GM18858 (cell line): ENCODE measurements at regions not wholly inside any gene's neighbourhood (a gene's known extent, or its start where the extent isn't known, plus 50 kb on each side); places are given as distances from the start of the nearest gene placed in this dataset.

Source experiments
- ATAC-seq: cut with Tn5 transposase; IDR thresholded peaks from one replicate; pipeline ENCODE4 v1.9.1; 2021; ENCODE audit not compliant: unreplicated experiment

DNA sequence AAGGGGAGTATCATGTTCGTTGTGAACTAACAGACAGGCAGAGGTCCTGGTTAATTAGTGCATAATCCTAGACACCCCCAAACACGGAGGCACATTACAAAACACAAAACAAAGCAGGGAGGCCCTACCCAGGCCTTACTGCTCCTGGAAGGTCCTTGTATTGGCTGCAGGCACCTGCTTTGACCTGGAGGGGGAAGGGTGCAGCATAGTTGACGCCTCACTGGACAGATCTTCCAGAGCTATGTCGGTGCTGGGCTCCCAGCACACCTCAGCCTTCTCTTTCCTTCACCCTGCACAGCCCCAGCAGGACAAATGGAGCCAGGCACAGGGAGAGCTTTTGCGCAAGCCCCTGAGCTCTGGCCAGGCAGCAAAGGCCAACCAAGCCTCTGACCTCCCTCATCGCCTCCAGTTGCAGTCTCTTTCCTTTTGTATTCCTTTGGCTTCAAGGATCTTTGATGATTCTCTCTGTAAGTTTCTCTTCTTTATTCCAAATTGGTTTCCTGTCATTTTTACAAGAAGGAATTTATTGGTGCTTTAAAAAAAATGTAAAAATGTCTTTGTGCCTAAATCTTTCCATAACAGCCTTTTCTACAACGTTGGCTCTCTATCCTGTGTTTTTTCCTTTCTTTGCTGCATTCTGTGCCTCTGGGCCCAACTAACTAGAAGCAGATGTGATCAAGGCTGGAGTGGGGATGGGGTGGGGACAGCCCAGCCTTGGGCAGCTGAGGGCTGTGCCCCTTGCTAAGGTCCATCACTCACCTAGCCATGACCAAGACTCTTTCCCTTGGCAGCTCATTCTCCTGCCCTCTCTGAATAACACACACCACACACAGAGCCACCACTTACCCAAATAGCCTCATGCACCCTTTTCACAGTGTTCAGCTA is 317.1 kb upstream of the NPVF start:
- no peak for ATAC-seq

DNA sequence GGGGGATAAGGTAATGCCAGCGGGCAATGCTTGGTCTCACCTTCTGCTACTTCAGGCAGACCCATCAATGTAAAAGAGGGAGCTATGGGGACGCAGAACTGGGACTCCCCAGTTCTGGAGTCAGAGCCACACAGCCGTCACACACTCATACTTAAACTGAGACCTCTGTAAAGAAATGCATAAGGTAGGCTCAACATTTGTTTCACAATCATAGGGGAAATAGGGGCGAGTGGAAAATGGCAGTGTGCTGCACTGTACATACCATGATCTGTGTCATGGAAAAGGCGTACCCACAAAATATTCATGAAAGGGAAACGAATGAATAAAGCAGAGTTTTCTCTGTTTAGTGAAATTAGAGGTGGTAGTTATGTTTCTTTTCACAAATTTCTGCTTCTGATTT is 318.0 kb upstream of the NPVF start:
- no peak for ATAC-seq

DNA sequence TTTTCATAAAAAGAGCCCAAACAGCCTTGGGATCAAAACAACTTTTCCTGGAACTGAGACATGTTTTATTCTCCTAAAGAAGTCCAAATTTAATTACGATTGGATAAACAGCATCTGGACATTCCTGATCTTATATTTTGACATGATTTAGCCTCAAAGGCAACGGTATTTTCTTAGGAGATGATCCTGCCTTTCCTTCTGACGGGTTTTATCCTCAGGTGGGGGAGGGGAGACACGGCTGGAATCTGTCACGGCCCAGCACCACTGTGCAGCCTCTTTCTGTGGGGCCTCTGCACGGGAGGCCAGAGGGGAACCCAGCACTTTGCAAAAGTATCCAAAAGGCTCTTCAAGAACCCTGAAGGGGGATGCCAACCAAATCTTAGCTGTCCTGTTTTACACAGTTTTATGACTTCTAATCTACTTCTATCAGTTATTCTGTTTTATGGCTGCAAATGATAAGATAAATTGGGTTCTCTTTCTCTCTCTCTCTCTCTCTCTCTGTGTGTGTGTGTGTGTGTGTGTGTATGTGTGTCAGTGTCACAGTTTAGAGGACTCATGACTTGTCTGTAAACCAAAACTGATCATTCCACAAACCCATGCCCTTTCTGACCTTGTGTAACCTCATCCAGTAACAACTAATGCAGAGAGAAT is 321.1 kb upstream of the NPVF start:
- no peak for ATAC-seq

DNA sequence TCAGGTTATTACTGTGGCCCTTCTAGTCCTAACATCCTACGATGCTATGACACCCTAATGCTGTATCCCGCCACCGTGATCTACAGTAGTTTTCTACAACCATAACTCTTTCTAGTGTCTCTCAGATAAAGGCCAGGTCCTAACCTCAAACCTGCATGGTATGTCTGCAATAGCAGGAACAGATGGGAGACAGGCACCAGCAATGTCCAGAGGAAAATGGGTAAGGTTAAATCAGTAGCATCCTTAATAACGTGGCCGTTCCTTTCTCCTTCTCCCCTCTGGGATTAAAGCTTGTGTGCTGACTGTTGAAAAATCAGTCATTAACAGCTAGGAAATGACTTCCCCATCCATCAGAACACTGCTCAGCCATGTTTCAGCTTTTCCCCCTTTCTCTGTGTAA is 321.9 kb upstream of the NPVF start:
- ATAC-seq, result no peak

DNA sequence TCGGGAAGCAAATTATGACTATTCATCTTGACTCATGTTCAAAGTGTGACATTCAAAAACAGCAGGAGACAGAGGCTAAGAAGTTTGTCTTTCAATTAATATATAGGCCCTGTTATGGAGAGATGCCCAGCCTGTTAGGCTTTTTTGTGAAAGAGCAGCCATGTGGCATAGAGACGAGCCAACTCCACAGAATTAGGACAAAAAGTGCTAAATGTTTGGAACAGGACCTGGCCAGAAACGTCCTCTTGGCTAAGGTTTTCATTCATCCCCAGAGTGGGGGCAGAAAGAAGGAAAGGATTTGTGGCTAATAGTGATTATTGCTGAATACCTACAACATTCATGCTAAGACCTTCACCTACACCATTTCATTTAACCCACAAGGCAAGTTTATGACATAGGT is 324.7 kb upstream of the NPVF start:
- no peak for ATAC-seq

DNA sequence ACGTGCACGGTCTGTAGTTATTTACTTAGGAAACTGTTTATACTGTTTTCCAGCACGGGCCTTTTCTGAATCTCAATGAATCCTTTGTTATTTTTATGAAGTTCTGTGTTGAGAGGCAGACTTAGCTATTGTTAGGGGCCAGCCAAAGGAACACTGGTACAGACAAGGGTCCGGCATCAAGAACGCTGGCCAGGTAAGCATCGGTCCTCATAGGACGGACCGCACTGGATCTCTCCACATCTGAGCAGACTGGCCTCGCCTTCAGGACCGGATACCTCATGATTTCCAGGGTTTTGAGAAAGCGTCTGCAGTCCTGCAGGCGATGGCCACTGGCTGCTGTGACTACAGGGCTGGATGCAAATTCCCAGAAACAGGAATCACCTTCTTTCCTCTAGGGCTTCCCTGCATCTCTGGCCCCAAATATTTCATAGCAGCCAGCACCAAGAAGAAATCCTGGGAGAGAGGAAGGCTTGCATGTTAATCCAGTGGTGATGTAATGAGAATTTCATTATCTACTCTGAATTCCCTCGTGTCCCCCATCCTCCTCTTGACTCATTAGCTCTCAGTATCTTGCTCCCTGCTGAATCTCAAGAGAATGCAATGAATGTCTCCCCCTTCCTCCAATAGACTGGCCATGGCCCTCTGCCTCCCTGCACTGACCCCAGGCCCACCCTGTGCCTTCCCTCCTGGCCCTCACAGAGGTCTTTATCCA is 325.4 kb upstream of the NPVF start:
- no peak for ATAC-seq

DNA sequence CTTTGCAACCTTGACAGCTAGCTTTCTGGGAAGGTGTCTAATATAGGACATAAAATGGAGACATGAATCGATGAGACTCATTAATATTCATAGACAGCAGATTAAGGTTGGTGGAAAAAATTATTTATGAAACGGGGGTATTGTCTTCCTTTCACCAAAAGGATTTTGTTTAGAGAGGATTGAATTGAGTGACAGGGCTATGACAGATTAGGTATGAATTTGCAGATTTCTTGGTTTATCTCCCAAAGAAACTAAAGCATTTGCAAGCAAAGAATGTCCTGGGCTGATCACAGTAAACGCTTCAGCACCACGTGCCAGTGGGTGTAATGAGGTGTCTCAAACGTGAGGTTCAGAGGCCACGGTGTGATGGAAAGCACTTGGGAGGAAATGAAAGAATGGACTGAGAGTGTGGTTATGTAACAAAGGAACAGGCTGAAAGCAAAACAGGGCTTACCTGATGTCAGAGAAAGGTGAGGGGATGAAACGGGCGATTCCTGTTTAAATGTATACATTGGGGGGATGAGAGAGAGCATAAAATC is 329.2 kb upstream of the NPVF start:
- ATAC-seq, result no peak

DNA sequence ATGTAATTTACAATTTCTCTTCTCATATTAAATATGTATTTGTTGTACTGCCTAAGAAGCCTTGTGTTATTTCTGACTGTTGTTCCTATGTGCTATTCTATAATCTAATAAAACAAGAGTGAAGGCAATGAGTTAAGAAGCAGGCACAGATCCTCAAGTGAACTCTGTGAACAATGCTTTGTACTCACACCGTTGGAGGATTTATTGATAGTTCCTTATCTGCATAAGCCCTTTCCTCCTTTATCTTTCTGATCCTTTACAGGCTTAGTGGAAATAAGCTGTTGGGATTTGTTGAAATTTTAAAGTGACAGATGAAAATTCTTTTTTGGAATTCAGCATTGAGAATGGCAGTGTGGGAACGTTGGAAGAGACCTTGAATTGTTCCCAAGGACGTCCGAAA is 329.6 kb upstream of the NPVF start:
- ATAC-seq, result no peak

DNA sequence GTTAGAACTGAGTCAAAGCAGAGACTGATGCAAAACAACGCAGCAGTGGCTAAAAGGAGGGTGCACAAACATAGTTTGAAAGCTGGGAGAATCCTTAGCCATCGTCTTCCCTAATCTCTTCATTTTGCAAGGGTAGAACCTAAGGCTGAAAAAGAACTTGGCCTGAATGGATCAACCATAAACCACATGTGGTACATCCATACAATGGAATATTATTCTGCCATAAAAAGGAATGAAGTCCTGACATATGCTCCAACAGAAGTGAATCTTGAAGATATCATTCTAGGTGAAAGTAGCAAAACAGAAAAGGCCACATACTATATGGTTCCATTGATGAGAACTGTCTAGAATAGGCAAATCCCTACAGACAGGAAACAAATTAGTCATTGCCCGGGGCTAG is 330.3 kb upstream of the NPVF start:
- ATAC-seq, result no peak

DNA sequence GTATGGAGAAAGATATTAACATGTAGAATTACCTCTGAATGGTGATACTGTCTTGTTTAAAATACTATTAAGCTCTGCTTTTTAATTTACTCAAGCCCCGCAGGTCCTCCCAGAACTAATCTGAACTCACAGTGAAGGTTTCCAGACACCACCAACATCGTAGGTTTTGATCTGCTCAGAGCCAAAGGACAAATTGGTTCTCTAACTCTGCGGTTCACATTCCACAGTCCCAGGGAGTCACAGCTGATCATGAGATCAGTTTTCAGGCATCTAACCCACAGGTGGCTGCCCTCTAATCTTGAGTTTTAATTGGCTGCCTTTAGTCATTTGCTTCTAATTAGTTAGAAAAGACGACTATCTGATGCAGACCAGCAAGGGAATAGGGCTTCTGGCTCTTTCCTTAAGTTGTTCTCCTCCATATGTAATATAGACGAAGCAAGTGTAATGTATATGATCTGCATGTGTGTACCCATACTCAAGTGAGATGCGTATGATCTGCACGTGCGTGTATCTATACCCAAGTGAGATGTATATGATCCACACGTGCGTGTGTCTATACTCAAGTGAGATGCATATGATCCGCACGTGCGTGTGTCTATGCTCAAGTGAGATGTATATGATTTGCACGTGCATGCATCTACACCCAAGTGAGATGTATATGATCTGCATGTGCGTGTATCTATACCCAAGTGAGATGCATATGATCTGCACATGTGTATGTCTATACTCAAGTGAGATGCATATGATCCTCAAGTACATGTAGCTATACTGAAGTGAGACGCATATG is 331.5 kb upstream of the NPVF start:
- ATAC-seq, result no peak

DNA sequence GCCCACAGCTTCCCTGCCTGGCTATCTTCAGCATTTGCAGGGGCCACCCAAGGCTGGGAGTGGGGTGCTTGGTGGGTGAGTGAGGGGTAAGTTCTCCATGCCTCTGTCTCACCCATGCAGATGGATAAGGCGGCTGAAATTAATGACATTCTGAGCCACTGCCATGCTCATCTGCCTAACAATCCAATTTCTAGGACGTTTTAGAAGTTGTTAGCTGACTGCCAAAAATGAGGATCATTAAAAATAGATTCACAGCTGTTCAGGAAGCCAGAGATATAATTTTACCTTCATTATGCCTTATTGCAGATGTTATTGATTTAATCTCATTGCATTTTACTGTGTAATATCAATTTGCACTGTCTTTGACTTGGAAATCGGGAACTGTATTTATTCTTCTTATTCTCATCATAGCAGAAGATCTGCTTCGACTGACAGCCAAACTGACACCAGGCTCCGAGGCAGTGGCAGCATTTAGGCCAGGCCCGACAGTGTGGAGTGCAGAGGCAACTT is 334.4 kb upstream of the NPVF start:
- no peak for ATAC-seq

DNA sequence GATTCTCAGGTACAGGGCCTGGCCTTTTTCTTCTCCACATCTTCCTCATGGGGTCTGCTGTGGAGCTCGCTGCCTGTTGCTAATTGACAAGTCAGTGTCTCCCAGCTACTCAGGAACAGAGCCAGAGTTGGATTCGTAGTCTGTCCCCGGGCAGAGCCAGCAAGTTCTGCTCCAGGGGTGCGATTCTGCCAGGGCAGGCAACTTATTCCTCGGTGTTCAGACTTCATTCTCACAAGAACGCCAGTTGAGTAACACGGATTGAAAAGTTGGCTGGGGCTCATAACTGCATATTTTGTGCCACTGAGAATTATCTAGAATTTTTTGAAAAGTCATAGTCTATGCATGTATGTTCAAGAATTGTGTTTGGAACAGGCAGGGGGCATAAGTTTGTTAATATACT is 336.7 kb upstream of the NPVF start:
- ATAC-seq, result no peak

DNA sequence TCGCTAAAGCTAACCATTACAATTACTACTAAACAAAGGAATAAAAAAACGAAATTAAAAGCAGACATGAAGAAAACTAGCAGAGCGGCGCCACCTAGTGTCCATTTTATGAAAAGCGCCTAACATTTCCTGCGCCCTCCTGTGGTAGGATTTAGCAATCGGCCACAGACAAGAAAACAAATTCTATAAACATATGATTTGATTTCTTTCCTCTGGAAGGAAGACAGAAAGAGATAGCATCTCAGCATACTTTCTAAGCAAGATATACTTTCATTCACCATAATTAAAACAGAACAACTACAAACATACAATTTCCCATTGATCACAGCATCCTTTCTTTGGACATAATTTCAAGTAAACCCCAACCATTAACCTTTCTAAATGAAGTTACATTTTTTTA is 337.7 kb upstream of the NPVF start:
- ATAC-seq, result no peak

DNA sequence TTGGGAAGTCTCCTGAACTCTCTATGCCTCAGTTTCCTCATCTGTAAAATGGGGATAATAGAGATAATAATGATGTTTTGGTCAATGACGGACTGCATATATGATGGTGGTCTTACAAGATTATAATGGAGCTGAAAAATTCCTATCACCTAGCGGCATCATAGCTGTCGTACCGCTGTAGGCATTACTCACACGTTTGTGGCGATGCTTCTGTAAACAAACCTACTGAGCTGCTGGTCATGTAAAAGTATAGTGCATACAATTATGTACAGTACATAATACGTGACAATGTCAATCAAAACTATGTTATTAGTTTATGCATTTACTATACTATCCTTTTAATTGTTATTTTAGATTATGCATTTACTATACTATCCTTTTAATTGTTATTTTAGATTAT is 339.1 kb upstream of the NPVF start:
- no peak for ATAC-seq

DNA sequence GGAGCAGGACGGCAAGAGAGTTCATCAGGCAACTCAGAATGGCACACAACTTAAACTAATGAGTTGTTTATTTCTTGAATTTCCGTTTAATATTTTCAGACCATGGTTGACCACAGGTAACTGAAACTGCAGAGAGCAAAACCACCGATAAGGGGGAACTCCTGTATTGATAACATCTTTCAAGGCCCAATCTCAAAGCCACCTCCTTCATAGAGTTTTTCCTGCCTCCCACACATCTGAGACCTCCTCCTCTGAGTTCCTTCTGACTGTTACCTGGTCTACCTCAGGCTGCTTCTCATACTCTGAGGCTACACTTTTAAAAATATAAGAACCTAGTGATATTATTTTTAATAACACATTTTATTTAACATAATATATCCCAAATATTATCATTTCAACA is 341.5 kb upstream of the NPVF start:
- no peak for ATAC-seq

DNA sequence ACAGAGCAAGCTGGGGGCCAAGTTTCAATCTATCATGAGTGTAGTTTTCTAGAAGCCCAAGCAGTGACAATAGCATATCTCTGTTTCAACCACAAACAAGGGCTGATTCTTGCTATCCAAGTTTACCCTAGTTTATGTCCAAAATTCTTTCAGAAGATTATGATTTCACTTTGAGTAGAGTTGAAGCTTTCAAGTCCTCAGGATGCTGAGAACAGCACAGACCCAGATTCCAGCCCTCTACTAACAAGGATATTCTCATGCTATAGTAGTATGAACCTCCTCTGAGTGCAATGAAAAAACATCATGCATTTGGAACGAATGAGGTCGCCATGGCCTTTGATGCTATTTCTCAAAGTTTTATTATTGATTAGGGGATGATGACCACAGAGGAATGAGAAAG is 344.1 kb upstream of the NPVF start:
- ATAC-seq, result no peak

DNA sequence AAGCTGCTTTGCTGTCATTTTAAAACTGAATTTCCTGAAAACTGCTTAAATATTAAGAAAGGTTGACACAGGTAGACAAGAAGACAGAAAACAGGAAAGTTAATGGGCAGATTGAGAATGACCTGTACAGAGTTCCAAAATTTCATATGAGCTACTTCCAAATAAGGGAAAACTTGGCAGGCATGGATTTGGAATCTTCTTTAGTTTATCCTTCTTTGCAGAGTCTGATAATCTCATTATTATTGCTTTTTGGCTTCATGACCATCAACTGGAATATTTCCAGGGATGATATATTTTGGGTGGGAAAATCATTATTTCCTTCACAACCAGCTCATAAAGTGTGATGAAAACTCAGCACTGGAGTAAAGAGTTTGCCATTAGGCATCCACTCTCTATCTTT is 346.5 kb upstream of the NPVF start:
- no peak for ATAC-seq

DNA sequence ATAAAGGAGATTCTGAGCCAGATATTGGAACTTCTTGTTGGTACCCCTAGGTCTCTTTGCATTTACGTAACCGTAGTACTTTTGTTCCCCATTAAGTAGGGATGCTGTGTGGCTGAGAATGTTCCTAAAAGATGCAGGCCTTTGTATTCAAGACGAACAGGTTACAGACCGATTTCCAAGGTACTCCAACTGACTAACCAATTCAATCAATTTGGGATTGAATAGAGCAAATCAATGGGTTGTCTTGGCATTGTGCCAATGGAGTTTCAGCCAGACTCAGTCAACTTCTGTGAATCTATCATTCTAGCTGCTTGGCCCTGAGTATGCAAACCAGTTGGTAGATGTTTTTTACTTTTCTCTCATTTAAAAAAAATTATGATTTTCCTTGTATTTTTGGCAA is 347.3 kb upstream of the NPVF start:
- no peak for ATAC-seq

DNA sequence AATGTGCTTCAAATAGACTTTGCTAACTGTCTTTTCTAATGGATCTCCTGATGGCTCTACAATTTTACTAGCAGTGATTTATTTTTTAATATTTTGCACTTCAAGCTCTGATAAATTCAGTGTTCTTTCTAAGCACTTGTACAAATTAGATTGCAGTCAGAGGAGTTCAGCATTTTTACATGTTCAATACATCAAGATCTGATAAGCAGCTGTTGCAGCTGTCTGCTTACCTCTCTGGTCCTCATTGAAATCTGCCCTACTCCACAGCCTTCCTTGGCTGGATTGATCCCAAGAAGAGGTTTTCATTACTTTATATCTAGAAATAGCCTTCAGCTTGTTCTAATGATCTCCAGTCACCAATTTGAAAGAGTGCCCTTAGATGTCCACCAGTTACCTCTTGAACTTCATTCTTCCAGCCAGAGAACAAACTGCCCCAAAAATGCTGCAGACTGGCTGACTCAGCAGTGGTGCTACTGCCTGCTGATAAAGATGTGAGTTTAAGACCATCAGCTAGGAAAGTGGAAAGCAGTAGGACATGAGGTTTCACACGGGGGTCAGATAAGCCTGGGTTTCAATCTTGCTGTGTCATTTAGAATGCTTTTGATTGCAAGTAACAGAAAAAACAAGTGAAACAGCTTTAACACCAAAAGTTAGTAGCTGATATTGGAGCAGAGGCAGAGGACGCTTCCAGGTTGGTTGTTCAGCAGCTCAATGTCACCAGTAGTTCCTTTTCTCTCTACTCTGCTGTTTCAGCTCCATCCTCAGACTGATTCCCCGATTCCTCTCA is 350.9 kb upstream of the NPVF start:
- no peak for ATAC-seq

DNA sequence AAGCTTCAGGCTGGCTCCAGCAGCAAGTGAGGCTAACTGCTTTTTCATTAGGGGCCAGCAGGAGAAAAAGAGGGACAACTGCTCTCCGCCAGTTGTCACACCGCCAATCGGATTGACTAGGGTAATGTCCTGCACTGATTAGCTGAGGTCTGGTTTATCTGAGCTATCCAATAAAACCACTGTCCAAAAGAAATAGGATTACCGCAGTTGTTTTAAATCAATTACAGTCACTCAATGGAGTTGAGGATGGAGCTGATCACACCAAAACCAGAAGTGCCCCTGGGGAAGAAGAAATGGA is 351.4 kb upstream of the NPVF start:
- no peak for ATAC-seq
